HG02885 (cell line): ENCODE measurements at regions not wholly inside any gene's neighbourhood (a gene's known extent, or its start where the extent isn't known, plus 50 kb on each side); places are given as distances from the start of the nearest gene placed in this dataset.

ENCODE experiments used
- ATAC-seq: cut with Tn5 transposase; IDR thresholded peaks from one replicate; pipeline ENCODE4 v1.9.1; 2021; ENCODE audit warnings: mild to moderate bottlenecking; ENCODE audit not compliant: unreplicated experiment, poor library complexity

GRCh38 chr2:60603533-60604190 lies 50.2 kb upstream of the BCL11A start:
- ATAC-seq = no peak

GRCh38 chr2:60604486-60605064 lies 51.1 kb upstream of the BCL11A start:
- no peak for ATAC-seq

GRCh38 chr2:60605866-60606265 lies 52.4 kb upstream of the BCL11A start:
- ATAC-seq = no peak

- ATAC-seq = no peak
Observed at GRCh38 chr2:60608679-60609078, 55.2 kb upstream of the BCL11A start.

GRCh38 chr2:60612033-60612432 lies 58.6 kb upstream of the BCL11A start:
- ATAC-seq = no peak

- no peak for ATAC-seq
Observed at GRCh38 chr2:60614319-60614718, 60.9 kb upstream of the BCL11A start.

- no peak for ATAC-seq
Observed at GRCh38 chr2:60621688-60622429, 68.4 kb upstream of the BCL11A start.

- ATAC-seq = no peak
Observed at GRCh38 chr2:60623040-60623439, 69.6 kb upstream of the BCL11A start.

GRCh38 chr2:60627412-60627811 lies 74.0 kb upstream of the BCL11A start:
- no peak for ATAC-seq

- no peak for ATAC-seq
Observed at GRCh38 chr2:60628026-60628425, 74.6 kb upstream of the BCL11A start.

GRCh38 chr2:60628615-60629304 lies 75.3 kb upstream of the BCL11A start:
- ATAC-seq = no peak

GRCh38 chr2:60629305-60629662 lies 75.8 kb upstream of the BCL11A start:
- no peak for ATAC-seq

GRCh38 chr2:60629801-60630385 lies 76.4 kb upstream of the BCL11A start:
- no peak for ATAC-seq

GRCh38 chr2:60633615-60634014 lies 80.2 kb upstream of the BCL11A start:
- no peak for ATAC-seq

GRCh38 chr2:60634438-60634837 lies 81.0 kb upstream of the BCL11A start:
- ATAC-seq = no peak

GRCh38 chr2:60641811-60642788 lies 88.6 kb upstream of the BCL11A start:
- ATAC-seq = peak; percentile 77

GRCh38 chr2:60643747-60644146 lies 90.3 kb upstream of the BCL11A start:
- no peak for ATAC-seq

GRCh38 chr2:60644951-60645350 lies 91.5 kb upstream of the BCL11A start:
- no peak for ATAC-seq

GRCh38 chr2:60648191-60648590 lies 94.7 kb upstream of the BCL11A start:
- ATAC-seq = no peak

GRCh38 chr2:60649721-60650120 lies 96.3 kb upstream of the BCL11A start:
- no peak for ATAC-seq
